GM21515 (cell line): ENCODE measurements at regions not wholly inside any gene's neighbourhood (a gene's known extent, or its start where the extent isn't known, plus 50 kb on each side); places are given as distances from the start of the nearest gene placed in this dataset.
"Not testable (repeated sequence)": the region's sequence is repeated elsewhere in the genome, so short reads cannot be mapped to it uniquely, and the experiment has no call there.

Experiments
- ATAC-seq: cut with Tn5 transposase; IDR thresholded peaks from one replicate; pipeline ENCODE4 v1.9.1; 2021; ENCODE audit not compliant: unreplicated experiment

DNA sequence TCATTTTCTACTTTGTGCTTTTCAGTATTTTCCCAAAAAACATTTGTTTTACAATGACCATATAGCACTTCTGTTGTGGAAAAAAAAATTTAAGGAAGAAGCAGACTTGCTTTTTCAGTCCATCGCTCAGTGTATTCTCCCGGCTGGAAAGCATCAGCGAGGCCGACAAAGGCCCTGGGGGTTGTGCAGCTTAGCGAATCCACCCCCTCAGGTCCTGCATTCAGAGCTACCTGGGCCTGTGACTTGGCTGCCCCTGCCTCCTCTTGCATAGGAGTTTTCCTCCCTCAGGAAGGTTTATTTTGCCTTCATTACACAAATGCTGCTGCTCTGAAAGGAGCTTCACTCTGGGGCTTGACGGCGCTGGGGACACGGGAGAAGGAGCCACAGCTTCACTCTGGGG lies 244.4 kb upstream of the MGAT5 start:
- ATAC-seq: no peak

DNA sequence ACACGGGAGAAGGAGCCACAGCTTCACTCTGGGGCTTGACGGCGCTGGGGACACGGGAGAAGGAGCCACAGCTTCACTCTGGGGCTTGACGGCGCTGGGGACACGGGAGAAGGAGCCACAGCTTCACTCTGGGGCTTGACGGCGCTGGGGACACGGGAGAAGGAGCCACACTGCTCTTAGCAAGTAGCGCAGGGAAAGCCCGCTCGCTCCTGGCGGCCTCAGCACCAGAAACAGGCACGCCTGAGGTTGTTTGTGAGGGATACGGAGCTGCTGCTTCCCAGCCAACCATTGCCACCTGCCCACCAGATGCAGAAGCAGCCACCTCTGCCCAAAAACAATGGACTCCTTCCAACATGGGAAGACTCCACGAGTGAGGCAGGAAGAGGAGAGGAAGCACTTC lies 244.0 kb upstream of the MGAT5 start:
- not testable (repeated sequence) for ATAC-seq

DNA sequence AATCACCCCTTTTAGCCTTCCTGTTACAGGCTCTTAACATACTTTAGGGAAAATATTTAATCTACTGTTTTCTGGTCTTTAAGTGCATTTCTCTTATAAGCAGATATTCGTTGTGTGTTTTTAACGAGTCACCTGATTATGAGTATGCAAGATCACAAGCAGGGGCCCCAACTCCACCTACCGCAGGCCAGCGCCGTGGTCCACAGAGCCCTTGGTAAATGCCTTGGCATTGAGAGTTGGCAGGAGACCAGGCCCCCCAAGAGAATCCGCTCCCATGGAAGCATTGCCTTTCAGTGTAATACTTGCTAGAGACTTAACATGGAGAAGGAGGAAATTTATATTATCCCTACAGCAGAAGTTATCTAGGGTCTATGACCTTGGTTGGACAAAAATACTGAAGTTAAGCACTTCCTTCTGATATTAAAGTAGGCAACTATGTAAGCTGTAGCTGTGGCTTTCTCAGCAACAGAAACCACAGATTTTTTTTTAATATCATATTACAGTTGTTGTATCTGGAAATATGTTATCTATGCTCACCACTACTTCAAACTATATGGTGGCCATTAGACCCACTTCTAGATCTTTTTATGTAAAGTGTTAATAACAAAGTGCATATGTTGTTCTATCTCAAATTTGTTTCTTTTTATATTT lies 241.8 kb upstream of the MGAT5 start:
- no peak for ATAC-seq

DNA sequence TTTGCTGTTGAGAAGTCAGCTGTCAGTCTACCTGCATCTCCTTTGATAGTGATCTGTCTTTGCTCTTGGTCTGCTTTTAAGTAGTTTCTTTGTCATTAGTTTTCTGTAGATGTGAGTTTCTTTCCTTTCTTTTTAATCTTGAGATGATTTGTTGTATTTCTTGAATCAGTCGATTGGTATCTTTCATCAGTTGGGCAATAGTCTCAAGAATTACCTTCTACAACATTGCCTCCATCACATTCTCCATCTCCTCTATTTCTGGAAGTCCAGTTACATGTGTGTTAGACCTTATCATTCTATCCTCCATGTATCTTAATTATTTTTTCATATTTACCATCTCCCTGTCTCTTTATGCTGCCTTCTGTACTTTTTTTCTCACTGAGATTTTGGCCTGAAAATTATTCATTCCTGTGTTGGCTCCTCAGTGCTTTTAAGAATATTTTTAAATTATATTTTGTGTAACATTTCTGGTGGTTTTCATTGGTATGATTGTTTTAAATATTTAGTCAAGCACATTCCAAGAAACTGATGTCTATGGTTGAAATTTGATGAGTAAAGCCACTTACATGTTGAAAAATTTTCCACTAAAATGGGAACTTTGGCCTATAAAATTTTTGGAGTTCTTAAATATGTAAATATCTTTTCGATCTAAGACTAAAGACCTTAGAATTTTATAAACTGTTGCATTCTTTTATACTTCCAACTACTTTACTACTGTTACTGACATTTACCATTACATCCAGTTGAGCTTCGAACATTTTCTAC lies 239.5 kb upstream of the MGAT5 start:
- ATAC-seq: no peak

DNA sequence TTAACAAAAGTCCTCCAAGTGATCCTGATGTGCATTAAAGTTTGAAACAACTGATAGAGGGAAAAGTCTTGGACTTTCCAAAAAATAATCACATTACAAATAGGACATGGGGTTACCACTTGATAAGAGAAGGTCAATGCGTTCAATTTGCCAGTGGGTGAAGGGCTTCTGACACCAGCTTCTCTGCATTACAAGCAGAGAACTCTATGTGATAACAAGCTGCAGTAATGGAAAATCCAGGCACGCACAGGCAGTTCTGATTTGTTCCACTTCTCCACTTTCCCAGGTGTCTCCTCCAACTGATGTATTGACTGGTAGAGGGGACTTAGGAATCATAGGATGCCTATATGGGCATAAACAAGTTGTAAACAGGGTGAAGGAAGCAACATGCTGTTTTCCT lies 234.0 kb upstream of the MGAT5 start:
- ATAC-seq: no peak

DNA sequence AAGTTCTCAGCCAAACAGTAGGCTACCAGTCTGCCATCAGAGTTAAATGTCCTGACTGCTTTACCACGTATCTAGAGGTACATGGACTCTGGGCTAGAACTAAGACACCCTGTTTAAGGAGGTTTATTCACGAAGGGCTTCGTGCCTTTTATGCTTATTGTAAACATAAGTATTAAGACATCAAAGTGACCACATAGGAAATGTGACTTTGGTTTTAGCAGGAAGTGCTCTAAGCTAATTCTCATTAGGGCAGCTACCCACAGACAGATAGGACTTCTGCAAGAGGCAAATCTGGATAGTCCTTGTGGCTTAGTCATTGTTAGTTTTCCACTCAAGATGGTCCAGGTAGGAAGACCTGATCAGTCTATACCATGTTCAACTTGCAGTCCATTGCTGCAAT lies 233.3 kb upstream of the MGAT5 start:
- no peak for ATAC-seq

DNA sequence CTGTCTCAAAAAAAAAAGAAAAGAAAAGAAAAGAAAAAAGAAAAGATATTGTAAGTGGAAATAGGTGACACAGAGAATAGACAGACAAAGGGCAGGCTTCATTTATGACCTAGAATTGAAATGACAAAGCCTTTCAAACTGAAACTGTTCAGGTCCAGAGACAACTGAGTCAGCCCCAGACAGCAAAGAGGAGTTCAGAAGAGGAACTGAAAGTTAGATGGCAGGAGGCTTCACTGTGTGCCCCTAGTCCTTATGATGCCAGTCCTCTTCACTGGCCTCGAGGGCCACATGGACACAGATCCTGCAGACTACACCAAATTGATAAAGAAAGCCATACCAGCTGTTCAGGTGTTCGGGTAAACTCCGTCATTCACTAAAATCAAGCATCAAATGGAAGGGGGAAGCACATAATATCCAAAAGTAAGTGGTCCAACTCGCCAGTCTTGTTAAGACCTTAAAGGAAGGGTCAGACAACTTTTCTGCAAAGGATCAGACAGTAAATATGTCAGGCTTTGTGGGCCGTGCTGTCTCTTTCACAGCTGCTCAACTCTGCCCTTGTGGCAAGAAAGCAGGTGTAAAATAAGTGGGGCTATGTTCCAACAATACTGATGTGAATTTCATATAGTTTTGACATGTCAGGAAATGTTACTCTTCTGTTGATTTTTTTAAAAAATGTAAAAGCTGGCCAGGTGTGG lies 231.9 kb upstream of the MGAT5 start:
- ATAC-seq: peak; percentile 91

DNA sequence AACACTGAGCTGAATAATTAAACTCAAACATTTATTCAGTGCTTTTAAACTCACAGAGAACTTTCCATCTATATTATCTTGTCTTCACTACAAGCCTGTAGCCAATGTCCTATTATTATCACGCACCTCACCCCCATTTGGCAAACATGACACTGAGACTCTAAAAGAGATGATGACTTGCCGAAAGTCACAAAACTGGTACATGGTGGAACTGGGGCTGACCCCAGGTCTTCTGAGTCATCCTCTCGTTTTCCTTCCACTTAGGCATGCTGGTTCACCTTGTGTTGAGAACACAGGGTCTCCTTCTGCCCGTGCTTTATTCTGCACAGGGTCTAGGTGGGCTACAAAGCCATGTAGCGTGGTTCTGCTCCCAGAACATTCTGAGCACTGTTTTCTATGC lies 230.0 kb upstream of the MGAT5 start:
- ATAC-seq: no peak

DNA sequence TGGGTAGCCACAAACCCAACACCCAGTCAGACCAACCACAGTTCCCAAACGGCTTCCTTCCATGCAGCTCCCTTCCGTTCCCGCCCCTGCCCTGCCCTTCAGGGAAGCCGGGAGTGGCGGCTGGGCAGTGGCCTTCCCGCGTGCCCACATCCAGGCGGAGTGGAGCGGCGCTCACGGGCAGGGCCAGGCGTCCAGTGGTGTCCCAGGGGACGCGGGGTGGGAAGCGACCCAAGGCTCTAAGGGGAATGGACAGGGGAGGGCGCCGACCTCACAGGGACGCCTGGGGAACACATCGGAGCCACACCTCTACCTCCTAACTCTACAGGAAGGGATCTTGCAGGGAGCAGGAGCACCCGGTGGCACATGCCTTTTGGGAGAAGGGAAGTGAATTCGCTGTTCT lies 225.9 kb upstream of the MGAT5 start:
- ATAC-seq: no peak

DNA sequence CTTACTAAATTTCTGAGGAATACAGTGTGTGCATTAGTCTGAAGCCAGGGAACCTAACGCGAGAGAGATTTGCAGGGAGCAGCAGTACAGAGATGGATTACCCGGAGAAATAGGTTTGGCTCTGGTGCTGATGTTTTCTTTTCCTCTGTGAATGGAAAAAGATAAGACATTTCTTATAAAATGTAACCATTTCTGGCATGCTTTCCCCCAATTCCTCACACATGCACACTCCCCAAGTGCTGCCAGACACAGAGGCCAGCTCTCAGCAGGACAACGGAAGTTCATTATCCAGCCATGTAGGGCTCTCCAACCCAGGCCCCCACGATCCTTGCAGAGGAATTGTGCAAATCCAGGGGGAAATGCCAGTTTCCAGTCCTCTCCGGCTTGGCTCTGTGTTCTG lies 224.5 kb upstream of the MGAT5 start:
- no peak for ATAC-seq

DNA sequence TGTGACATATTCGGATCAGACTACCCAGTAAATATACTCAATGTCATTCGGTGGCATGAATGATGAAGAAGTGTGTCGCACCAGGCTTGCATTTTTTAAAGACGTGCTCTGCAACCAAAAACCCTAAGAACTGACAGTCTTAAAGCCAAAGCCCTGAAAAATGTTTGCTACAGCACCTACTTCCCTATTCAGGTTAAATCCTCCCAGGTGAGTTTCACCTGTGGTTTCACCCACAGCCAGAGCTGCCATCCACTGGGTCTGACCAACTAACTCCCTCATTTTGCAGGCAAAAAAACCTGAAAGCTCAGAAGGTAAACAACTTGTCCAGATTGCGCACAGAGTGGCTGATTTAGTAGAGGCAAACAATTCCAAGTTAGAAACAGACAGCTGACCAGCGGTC lies 222.3 kb upstream of the MGAT5 start:
- ATAC-seq: no peak

DNA sequence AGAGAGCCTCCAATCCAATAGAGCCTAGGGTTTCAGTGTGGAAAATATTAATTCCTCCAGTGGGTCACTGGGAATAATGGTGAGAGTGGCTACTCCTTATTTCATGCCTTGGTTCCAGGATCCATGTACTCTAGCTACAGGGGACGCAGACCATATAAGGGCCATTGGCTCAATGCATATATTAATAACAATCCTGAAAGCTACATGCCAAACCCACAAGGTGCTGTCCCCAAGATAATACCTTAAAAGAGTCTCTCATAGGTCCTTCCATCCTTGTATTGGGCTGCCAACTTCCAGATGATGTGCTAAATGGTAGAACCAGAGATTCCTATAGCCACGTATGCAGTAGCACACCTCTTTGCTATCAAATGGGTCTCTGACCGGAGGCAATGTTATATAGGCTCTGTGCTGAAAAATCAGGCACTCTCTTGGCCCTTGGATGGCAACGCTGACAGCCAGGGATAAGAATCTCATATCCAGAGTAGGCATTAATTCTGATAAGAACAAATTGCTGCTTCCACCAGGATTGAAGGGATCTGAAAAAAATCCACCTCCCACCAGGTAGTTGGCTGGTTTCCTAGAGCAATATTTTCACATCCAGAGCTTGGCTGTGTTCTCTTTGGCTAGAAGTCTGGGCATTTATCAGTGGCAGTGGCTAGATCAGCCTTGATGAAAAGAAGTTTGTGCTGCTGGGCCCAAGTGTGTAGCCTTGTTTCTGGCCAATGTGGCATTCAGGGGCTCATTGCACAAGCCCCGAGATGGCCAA lies 218.1 kb upstream of the MGAT5 start:
- ATAC-seq: no peak

DNA sequence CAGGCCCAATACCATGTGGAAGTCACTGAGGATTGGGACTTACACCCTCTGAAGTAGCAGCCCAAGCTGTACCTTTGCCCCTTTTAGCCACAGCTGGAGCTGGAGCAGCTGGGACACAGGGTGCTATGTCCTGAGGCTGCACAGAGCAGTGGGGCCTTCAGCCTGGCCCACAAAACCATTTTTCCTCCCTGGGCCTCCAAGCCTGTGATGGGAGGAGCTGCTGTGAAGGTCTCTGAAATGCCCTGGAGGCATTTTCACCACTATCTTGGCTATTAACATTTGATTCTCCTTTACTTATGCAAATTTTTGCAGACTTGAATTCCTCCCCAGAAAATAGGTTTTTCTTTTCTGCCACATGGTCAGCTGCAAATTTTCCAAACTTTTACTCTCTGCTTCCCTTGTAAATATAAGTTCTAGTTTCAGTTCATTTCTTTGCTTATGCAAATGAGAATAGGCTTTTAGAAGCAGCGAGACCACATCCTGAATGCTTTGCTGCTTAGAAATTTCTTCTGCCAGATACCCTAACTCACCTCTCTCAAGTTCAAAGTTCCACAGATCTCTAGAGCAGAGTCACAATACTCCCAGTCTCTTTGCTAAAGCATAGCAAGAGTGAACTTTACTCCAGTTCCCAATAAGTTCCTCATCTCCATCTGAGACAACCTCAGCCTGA lies 213.8 kb upstream of the MGAT5 start:
- peak; percentile 70 for ATAC-seq

DNA sequence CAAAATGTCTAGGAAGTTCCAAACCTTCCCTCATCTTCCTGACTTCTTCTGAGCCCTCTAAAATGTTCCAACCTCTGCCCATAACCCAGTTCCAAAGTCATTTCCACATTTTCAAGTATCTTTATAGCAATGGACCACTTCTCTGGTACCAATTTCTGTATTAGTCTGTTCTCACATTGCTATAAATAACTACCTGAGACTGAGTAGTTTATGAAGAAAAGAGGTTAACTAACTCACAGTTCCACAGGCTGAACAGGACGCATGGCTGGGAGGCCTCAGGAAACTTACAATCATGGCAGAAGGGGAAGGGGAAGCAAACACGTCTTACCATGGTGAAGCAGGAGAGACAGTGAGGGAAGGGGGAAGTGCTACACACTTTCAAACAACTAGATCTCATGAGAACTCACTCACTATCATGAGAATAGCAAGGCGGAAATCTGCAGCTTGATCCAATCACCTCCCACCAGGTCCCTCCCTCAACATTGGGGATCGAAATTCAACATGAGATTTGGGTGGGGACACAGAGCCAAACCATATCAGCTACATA lies 213.2 kb upstream of the MGAT5 start:
- ATAC-seq: not testable (repeated sequence)

DNA sequence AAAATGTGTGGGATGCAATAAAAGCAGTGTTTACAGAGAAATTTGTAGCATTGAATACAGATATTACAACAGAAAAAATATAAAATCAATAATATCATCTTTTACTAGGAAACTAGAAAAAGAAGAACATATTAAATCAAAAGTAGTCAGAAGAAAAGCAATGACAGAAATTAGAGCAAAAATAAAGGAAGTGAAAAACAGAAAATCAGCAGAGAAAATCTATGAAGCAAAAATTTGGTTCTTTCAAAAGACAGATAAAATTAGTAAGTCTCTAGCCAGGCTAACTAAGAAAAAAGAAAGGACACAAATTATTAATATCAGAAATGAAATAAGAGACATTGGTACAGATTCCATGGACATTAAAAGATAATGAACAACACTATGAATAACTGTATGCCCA lies 212.0 kb upstream of the MGAT5 start:
- ATAC-seq: no peak

DNA sequence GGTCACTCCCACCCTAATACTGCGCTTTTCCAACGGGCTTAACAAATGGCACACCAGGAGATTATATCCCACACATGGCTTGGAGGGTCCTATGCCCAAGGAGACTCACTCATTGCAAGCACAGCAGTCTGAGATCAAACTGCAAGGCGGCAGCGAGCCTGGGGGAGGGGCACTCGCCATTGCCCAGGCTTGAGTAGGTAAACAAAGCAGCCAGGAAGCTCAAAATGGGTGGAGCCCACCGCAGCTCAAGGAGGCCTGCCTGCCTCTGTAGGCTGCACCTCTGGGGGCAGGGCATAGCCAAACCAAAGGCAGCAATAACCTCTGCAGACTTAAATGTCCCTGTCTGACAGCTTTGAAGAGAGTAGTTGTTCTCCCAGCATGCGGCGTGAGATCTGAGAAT lies 210.8 kb upstream of the MGAT5 start:
- ATAC-seq: not testable (repeated sequence)

DNA sequence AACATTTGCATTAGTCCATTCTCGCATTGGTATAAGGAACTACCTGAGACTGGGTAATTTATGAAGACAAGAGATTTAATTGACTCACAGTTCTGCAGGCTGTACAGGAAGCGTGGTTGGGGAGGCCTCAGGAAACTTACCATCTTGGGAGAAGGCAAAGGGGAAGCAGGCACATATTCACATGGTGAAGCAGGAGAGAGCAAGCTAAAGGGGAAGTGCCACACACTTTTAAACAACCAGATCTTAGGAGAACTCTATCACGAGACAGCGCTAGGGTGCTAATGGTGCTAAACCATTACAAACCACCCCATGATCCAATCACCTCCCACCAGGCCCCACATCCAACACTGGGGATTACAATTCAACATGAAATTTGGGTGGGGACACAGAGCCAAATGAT lies 201.7 kb upstream of the MGAT5 start:
- ATAC-seq: no peak

DNA sequence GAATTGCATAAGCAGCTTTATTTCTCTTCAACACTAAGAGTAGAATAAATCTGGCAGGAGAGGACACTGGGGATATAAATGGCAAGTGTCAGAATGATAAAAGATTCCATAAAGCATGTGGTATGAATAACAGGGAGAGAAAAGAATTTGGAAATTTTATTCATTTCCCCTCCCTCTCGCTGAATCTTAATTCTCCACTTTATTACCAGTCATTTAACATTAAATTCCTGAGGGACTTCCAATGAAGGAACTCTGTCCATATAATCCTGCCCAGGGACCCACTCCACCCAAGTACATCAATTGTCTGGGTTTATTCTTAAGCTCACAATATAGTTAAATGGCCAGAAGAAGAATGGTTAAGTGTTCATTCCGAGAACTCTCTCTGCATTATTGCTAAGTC lies 197.7 kb upstream of the MGAT5 start:
- ATAC-seq: no peak

DNA sequence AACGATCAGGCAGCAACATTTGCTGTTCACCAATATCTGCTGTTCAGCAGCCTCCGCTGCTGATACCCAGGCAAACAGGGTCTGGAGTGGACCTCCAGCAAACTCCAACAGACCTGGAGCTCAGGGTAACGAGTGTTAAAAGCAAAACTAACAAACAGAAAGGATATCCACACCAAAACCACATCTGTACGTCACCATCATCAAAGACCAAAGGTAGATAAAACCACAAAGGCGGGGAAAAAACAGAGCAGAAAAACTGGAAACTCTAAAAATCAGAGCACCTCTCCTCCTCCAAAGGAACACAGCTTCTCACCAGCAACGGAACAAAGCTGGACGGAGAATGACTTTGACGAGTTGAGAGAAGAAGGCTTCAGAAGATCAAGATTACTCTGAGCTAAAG lies 192.8 kb upstream of the MGAT5 start:
- ATAC-seq: not testable (repeated sequence)

DNA sequence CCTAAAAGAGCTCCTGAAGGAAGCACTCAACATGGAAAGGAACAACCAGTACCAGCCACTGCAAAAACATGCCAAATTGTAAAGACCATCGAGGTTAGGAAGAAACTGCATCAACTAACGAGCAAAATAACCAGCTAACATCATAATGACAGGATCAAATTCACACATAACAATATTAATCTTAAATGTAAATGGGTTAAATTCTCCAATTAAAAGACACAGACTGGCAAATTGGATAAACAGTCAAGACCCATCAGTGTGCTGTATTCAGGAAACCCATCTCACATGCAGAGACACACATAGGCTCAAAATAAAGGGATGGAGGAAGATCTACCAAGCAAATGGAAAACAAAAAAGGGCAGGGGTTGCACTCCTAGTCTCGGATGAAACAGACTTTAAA lies 191.6 kb upstream of the MGAT5 start:
- ATAC-seq: not testable (repeated sequence)

DNA sequence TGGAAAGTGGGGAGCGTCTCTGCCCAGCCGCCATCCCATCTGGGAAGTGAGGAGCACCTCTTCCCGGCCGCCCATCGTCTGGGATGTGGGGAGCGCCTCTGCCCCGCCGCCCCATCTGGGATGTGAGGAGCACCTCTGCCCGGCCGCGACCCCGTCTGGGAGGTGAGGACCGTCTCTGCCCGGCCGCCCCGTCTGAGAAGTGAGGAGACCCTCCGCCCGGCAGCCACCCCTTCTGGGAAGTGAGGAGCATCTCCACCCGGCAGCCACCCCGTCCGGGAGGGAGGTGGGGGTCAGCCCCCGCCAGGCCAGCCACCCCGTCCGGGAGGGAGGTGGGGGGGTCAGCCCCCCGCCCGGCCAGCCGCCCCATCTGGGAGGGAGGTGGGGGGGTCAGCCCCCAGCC lies 190.0 kb upstream of the MGAT5 start:
- not testable (repeated sequence) for ATAC-seq
